ENCODE measurements at regions not wholly inside any gene's neighbourhood (a gene's known extent, or its start where the extent isn't known, plus 50 kb on each side); places are given as distances from the start of the nearest gene placed in this dataset.
"Not testable (repeated sequence)": the region's sequence is repeated elsewhere in the genome, so short reads cannot be mapped to it uniquely, and the experiment has no call there.

DNA sequence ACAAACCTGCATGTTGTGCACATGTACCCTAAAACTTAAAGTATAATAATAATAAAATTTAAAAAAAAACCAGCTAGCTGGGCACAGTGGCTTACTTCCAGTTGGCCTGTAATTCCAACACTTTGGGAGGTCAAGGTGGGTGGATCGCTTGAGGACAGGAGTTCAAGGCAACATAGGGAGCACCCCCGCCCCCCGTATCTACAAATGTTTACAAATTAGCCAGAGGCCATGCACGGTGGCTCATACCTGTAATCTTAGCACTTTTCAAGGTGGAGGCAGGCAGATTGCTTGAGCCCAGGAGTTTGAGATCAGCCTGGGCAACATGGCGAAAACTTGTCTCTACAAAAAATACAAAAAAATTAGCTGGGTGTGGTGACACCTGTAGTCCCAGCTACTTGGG lies 58.3 kb upstream of the NXT1 start:
- not testable (repeated sequence) for TF ChIP-seq POLR2A (IDR thresholded peaks at IDR 0.05; ENCODE audit: low read length); GATA1 (IDR thresholded peaks at IDR 0.05; ENCODE audit: low read depth, low read length)
